Renal cortex interstitium (tissue), 11 donors: ENCODE measurements at regions not wholly inside any gene's neighbourhood (a gene's known extent, or its start where the extent isn't known, plus 50 kb on each side); places are given as distances from the start of the nearest gene placed in this dataset.

Source experiments
- DNase-seq, 11 donors: peaks; one replicate each; pipeline ENCODE4 v3.0.0-alpha.2; 2013; ENCODE audit warnings: low read depth in 9 of 11, low spot score in 4 of 11; ENCODE audit errors: extremely low read depth in 1 of 11

GRCh38 chr1:81174811-81175476, 625.8 kb upstream of the ADGRL2 start:
- no peak for DNase-seq

DNA sequence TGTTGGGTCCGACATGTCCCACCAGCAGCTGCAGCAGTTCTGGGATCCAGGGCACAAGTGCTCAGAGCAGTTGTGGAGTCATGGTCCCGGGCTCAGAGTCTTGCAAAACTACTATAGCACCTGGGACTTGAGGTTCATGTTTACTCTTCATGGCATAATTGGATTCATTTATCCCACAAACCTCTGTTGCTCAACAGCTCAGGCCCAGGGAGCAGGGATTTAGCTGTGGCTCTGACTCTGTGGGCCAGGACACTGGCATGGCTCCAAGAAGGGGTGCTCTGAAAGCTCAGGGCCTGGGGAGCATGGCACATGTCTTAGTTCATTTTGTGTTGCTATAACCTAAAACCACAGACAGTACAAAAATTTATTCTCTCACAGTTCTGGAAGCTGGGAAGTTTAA, 626.7 kb upstream of the ADGRL2 start:
- no peak for DNase-seq

- no peak for DNase-seq
Observed at GRCh38 chr1:81172483-81172882, 628.3 kb upstream of the ADGRL2 start.

DNA sequence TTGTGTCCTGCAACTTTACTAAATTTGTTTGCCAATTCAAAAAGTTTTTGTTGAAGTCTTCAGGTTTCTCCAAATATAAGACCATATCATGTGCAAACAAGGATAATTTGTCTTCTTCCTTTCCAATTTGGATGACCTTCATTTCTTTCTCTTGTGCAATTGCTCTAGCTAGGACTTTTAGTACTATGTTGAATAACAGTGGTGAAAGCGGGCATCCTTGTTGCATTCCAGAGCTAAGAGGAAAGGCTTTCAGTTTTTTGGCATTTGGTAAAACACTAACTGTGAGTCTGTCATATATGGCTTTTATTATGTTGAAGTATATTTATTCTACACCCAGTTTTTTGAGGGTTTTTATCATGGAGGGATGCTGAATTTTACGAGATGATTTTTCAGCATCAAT, 630.0 kb upstream of the ADGRL2 start:
- no peak for DNase-seq

DNA sequence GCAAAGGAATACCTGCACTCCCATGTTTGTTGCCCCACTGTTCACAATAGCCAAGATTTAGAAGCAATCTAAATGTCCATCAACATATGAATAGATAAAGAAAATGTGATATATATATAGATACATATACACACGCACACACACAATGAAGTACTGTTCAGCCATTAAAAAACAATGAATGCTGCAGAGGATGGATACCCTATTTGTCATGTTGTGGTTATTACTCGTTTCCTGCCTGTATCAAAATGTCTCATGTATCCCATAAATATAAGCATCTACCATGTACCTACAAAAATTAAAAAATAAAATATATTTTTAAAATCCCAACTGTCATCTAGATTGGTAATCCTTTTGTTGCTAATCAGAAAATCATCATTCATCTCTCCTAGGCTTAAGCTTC, 634.8 kb upstream of the ADGRL2 start:
- no peak for DNase-seq

GRCh38 chr1:81160696-81161095, 640.0 kb upstream of the ADGRL2 start:
- no peak for DNase-seq

DNA sequence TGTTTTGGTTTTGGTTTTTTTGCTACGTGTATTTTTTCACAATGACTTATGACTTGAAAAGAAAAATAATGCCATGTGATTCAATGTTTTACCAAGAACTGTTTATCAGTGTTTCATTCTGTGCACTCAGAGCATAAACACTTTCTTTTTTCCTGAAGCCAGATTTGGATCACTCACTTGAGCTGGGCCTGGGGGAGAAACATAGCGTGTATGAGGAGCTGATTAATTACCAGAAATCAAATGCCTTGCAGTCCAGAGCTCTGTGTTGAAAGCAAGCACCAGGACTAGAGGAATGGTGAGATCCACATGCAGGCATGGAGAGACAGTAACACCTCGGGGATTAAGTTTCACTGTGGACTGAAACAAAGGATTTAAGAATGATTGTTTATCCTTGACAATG, 642.1 kb upstream of the ADGRL2 start:
- DNase-seq: peak in 6 of 11 donors; percentile 1 to 28 (median 10)

- no peak for DNase-seq
Observed at GRCh38 chr1:81157686-81158085, 643.0 kb upstream of the ADGRL2 start.

GRCh38 chr1:81156887-81157286, 643.8 kb upstream of the ADGRL2 start:
- DNase-seq: no peak

DNA sequence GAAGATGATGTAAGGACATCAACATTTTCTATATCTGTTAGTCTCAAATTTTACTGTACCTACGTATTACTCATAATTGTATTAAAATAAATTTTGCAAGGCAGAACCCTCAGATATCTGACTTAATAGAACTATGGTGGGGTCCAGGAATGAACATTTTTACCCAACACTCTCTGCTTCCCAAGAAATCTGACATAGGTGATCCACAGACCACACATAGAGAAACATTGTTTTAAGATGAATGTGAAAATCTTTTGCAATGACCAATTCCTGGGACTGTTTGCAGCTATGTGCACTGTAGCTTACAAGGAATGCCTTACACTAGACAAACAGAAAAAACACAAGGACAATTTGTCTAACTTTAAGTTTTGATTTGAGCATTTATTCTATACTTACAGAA, 645.6 kb upstream of the ADGRL2 start:
- no peak for DNase-seq

DNA sequence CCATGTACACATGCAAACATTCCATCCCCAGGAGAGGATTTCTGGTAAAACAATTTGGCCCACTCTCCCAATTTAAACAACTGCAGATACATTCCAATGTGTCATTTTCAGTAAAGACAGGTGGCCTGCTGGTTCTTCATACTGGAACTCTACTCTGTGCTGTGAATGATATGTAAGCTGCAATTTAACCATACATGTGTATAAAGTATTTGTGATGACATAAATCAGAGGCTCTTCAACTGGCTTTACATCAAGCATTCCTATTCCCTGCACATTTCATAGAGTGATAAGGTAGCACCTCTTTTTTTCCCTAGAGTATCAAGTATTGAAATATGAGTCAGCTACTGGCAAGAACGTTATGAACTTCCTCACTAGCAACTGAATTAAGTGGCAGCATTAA, 649.5 kb upstream of the ADGRL2 start:
- no peak for DNase-seq

DNA sequence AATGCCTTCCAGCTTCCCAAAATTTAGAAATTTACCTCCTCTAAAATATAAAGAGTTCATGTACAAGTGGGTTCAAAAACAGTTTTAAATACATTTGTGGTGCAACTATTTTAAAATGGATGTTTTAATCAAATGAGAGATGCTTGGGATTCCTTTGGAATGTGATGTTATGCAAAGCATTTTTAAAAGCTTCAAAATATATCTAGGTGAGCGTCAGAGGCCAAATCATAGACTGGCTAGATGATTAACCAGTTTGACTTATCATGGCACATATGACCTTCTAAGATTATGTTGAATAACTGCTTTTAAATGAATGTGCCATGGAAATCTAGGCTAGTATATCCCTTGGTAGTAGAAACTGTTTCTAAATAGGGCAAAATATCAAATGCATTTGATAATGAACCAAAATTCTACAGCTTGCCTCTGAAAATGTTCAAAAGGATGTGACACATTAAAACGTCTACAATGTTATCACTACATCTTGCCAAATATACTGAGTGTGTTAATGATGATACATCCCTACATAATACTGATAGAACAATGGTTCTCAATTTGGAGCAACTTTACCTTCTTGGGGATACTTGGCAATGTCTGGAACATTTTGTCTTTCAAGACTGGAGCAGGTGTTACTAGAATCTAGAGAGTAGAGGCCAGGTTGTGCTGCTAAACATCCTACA, 650.9 kb upstream of the ADGRL2 start:
- no peak for DNase-seq

- no peak for DNase-seq
Observed at GRCh38 chr1:81144240-81144825, 656.4 kb upstream of the ADGRL2 start.

GRCh38 chr1:81142099-81142826, 658.5 kb upstream of the ADGRL2 start:
- DNase-seq: no peak

GRCh38 chr1:81135524-81135923, 665.2 kb upstream of the ADGRL2 start:
- DNase-seq: no peak

DNA sequence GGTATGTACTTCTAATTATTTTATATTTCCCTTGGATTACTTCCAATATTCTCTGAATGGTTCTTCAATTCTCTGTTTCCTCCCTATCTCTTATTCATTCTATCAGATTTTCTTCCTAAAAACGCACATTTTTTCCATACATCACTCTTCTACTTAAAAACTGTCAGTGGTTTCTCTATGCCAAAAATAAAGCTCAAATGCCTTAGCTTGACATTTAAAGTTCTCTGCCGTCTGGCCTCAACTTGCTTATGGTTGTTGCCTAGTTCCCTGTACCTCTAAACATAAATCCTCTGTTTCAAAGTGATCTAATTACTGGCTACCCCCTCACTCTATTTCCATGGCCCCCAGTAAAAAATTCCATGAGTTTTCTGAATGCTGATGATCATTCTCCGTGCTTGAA, 671.0 kb upstream of the ADGRL2 start:
- DNase-seq: peak in 4 of 11 donors; percentile 6 to 28 (median 16)

GRCh38 chr1:81129366-81129765, 671.4 kb upstream of the ADGRL2 start:
- peak; percentile 43 to 73 (median 54) for DNase-seq

- DNase-seq: no peak
Observed at GRCh38 chr1:81128079-81128478, 672.7 kb upstream of the ADGRL2 start.

DNA sequence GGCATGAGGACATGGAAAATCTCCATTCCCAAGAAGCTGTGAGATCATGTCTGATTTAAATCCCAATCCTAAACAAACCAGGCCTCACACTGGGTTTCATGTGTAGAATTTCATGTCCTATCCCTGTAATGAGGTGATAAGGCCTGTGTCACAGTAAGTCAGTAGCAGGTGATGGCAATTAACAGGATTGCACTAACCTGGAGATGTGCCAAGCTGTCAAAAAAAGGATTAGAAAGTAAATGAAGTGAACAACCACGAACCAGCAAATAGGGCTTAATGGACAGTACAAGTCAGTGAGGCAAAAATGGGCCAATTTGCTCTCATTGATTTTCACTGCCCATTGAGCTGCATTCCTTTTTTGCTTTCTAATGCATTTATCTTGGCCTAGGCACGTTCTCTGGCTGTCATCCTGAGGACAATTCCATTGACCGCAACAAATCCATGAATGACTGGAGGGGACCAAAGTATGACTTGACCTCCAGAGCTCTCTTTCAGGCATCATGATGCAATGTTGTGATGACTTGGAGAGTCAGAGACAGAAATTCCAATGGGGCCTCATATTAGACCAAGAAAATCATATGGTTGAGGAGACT, 673.6 kb upstream of the ADGRL2 start:
- DNase-seq: no peak

- no peak for DNase-seq
Observed at GRCh38 chr1:81125672-81126071, 675.1 kb upstream of the ADGRL2 start.
